Loucy (cell line): ENCODE measurements at regions not wholly inside any gene's neighbourhood (a gene's known extent, or its start where the extent isn't known, plus 50 kb on each side); places are given as distances from the start of the nearest gene placed in this dataset.

ENCODE experiments used
- H2AFZ ChIP-seq: fragments of 200-600 bp; sonication (generic); 2 replicates; pipeline ENCODE4 v1.6.0; 2016; ENCODE audit warnings: antibody characterized with exemption, mild to moderate bottlenecking, low read length, moderate library complexity
- H3F3A ChIP-seq: fragments of 200-600 bp; 2 replicates; pipeline ENCODE4 v1.6.0; 2016; ENCODE audit warnings: antibody characterized with exemption, low read depth, mild to moderate bottlenecking
- H3K27me3 ChIP-seq: fragments of 200-600 bp; sonication (generic); 2 replicates; pipeline ENCODE4 v1.6.1; 2014; ENCODE audit warnings: low read length, mild to moderate bottlenecking; ENCODE audit not compliant: insufficient read depth, poor library complexity, severe bottlenecking
- H3K36me3 ChIP-seq: fragments of 200-600 bp; sonication (generic); 2 replicates; pipeline ENCODE4 v1.6.1; 2016; ENCODE audit warnings: low read length; ENCODE audit not compliant: insufficient read depth
- H3K4me1 ChIP-seq: fragments of 200-600 bp; sonication (generic); 2 replicates; pipeline ENCODE4 v1.5.1; 2014; ENCODE audit warnings: low read length, mild to moderate bottlenecking; ENCODE audit not compliant: insufficient read depth, poor library complexity, severe bottlenecking
- H3K4me2 ChIP-seq: fragments of 200-600 bp; sonication (generic); 2 replicates; pipeline ENCODE4 v1.6.0; 2014; ENCODE audit warnings: antibody characterized with exemption, low read length, low read depth, mild to moderate bottlenecking; ENCODE audit not compliant: poor library complexity, severe bottlenecking
- H3K4me3 ChIP-seq: fragments of 200-600 bp; sonication (generic); 2 replicates; pipeline ENCODE4 v1.5.1; 2014; ENCODE audit warnings: low read length, mild to moderate bottlenecking, mixed read lengths; ENCODE audit not compliant: poor library complexity, severe bottlenecking
- H3K79me2 ChIP-seq: fragments of 200-600 bp; sonication (generic); 2 replicates; pipeline ENCODE4 v1.6.1; 2014; ENCODE audit warnings: low read length; ENCODE audit not compliant: insufficient read depth
- H3K9ac ChIP-seq: fragments of 200-600 bp; sonication (generic); 2 replicates; pipeline ENCODE4 v1.6.0; 2014; ENCODE audit warnings: mild to moderate bottlenecking, low read depth, low read length, moderate library complexity; ENCODE audit not compliant: poor library complexity, severe bottlenecking
- H3K9me2 ChIP-seq: fragments of 200-600 bp; sonication (generic); replicated peaks from 2 replicates; pipeline ENCODE4 v1.6.1; 2016; ENCODE audit warnings: low read depth, low read length, mixed read lengths
- H3K9me3 ChIP-seq: fragments of 200-600 bp; sonication (generic); 2 replicates; pipeline ENCODE4 v1.6.1; 2014; ENCODE audit warnings: mild to moderate bottlenecking, antibody characterized with exemption, low read length, low read depth; ENCODE audit not compliant: insufficient read depth
- H4K20me1 ChIP-seq: fragments of 200-600 bp; sonication (generic); 2 replicates; pipeline ENCODE4 v1.6.0; 2014; ENCODE audit warnings: antibody characterized with exemption, low read length, mild to moderate bottlenecking; ENCODE audit not compliant: insufficient read depth, poor library complexity, severe bottlenecking
- CTCF ChIP-seq: fragments of 200-600 bp; sonication (generic); conservative IDR thresholded peaks from 2 replicates; pipeline ENCODE4 v1.5.1; 2014; ENCODE audit warnings: mild to moderate bottlenecking, antibody characterized with exemption, low read length
- EZH2phosphoT487 ChIP-seq: fragments of 200-600 bp; IDR thresholded peaks from 2 replicates; pipeline ENCODE4 v1.6.1; 2018; ENCODE audit warnings: antibody characterized with exemption, mild to moderate bottlenecking, moderate library complexity, borderline replicate concordance

GRCh38 chr10:78492424-78492823 lies 458.8 kb downstream of the RPS24 start:
- no peaks in the 10 kb centered on the region for H3K27me3 ChIP-seq
- peaks cover 31% of the 10 kb centered on the region; the same call in 1 of the 2 replicates for H3K9me3 ChIP-seq
- peak overlapping the region; percentile 78 for H3K4me2 ChIP-seq
- no peaks in the 10 kb centered on the region for H3K36me3 ChIP-seq
- H4K20me1 ChIP-seq = no peaks in the 10 kb centered on the region
- TF ChIP-seq CTCF (no peak), EZH2phosphoT487 (no peak)
- H3K79me2 ChIP-seq = no peaks in the 10 kb centered on the region
- peaks cover 27% of the 10 kb centered on the region for H3K4me1 ChIP-seq
- no peak overlapping the region for H3K9ac ChIP-seq
- H3K9me2 ChIP-seq = no peaks in the 10 kb centered on the region
- peak overlapping the region; percentile 19 for H3K4me3 ChIP-seq
- peaks cover 10% of the 10 kb centered on the region; the same call in 1 of the 2 replicates for H3F3A ChIP-seq
- no peak overlapping the region for H2AFZ ChIP-seq

DNA sequence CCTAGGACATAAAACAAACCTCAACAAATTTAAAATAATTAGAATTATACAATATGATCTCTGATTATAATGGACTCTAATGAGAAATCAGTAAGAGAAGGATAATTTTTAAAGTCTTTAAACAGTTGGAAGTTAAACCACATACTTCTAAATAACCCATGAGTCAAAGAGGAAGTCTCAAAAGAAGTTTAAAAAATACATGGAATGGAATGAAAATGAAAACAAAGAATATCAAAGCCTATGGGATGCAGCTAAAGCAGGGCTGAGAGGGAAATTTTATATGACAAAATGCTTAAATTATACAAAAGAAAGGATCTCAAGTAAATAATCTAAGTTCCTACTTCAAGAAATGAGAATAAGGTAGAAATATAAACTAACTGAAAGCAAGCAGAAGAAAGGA lies 460.5 kb downstream of the RPS24 start:
- Histone ChIP-seq H3K4me3 (no peak overlapping the region), H3K9me3 (peaks cover 26% of the 10 kb centered on the region; the same call in 1 of the 2 replicates), H3K9ac (no peak overlapping the region), H4K20me1 (no peaks in the 10 kb centered on the region), H3K79me2 (no peaks in the 10 kb centered on the region), H3F3A (peaks cover 10% of the 10 kb centered on the region; the same call in 1 of the 2 replicates), H3K4me2 (no peak overlapping the region), H3K4me1 (peaks cover 38% of the 10 kb centered on the region), H2AFZ (no peak overlapping the region), H3K36me3 (no peaks in the 10 kb centered on the region), H3K9me2 (no peaks in the 10 kb centered on the region), H3K27me3 (no peaks in the 10 kb centered on the region)
- TF ChIP-seq EZH2phosphoT487 (no peak), CTCF (no peak)

GRCh38 chr10:78502210-78502936 lies 468.7 kb downstream of the RPS24 start:
- no peak overlapping the region for H3K4me3 ChIP-seq
- TF ChIP-seq EZH2phosphoT487 (no peak), CTCF (no peak)
- H4K20me1 ChIP-seq = no peaks in the 10 kb centered on the region
- H3F3A ChIP-seq = no peaks in the 10 kb centered on the region; the same call in 1 of the 2 replicates
- H3K27me3 ChIP-seq = no peaks in the 10 kb centered on the region
- H3K36me3 ChIP-seq = no peaks in the 10 kb centered on the region
- H3K9me2 ChIP-seq = no peaks in the 10 kb centered on the region
- peak overlapping the region; percentile 15 for H3K4me2 ChIP-seq
- H3K4me1 ChIP-seq = peaks cover 26% of the 10 kb centered on the region
- H2AFZ ChIP-seq = 0 out of 2 replicates have a peak overlapping the region, but pooled peaks have one; percentile 29
- no peaks in the 10 kb centered on the region for H3K9me3 ChIP-seq
- peak overlapping the region; percentile 0 for H3K9ac ChIP-seq
- H3K79me2 ChIP-seq = no peaks in the 10 kb centered on the region
